DND-41 (cell line): ENCODE measurements at regions not wholly inside any gene's neighbourhood (a gene's known extent, or its start where the extent isn't known, plus 50 kb on each side); places are given as distances from the start of the nearest gene placed in this dataset.

Source experiments
- ATAC-seq: fragments of 200-7000 bp; cut with Tn5 transposase; 3 replicates; pipeline ENCODE4 v1.9.1; 2021; ENCODE audit warnings: low read depth; ENCODE audit not compliant: insufficient read depth
- DNase-seq: peaks from one replicate; pipeline ENCODE4 v3.0.0-alpha.2; 2020
- H2AFZ ChIP-seq: 2 replicates; pipeline ENCODE4 v1.6.0; 2012; ENCODE audit warnings: low read depth, low read length
- H3K27ac ChIP-seq: 2 replicates; pipeline ENCODE4 v1.5.1; 2012; ENCODE audit warnings: low read length, inconsistent platforms
- H3K27me3 ChIP-seq: fragments of 200-600 bp; sonication (generic); 2 replicates; pipeline ENCODE4 v1.6.0; 2012; ENCODE audit warnings: low read length, mild to moderate bottlenecking, inconsistent platforms; ENCODE audit not compliant: insufficient read depth, poor library complexity
- H3K36me3 ChIP-seq: 2 replicates; pipeline ENCODE4 v1.5.1; 2012; ENCODE audit warnings: low read length, inconsistent platforms; ENCODE audit not compliant: insufficient read depth
- H3K4me1 ChIP-seq: 2 replicates; pipeline ENCODE4 v1.5.1; 2012; ENCODE audit warnings: mild to moderate bottlenecking, low read length; ENCODE audit not compliant: insufficient read depth
- H3K4me2 ChIP-seq: 2 replicates; pipeline ENCODE4 v1.6.0; 2012; ENCODE audit warnings: mild to moderate bottlenecking, moderate library complexity, low read length, inconsistent platforms; ENCODE audit not compliant: insufficient read depth
- H3K4me3 ChIP-seq, 2 experiments: fragments of 200-600 bp in 1 of 2; shearing (Covaris generic) in 1 of 2; 2 replicates each; pipeline ENCODE4 v1.5.1; 2012 to 2016; ENCODE audit warnings: inconsistent platforms in 2 of 2, low read length in 2 of 2, mild to moderate bottlenecking in 2 of 2, low read depth in 1 of 2, moderate library complexity in 1 of 2
- H3K79me2 ChIP-seq: 2 replicates; pipeline ENCODE4 v1.6.0; 2012; ENCODE audit warnings: low read length, inconsistent platforms; ENCODE audit not compliant: insufficient read depth
- H3K9ac ChIP-seq: 2 replicates; pipeline ENCODE4 v1.6.0; 2012; ENCODE audit warnings: low read depth, mild to moderate bottlenecking, inconsistent platforms, low read length, moderate library complexity
- H3K9me3 ChIP-seq: 2 replicates; pipeline ENCODE4 v1.5.1; 2012; ENCODE audit warnings: low read length, moderate library complexity, mild to moderate bottlenecking, inconsistent platforms; ENCODE audit not compliant: insufficient read depth, severe bottlenecking
- H4K20me1 ChIP-seq: 2 replicates; pipeline ENCODE4 v1.6.0; 2012; ENCODE audit warnings: low read length; ENCODE audit not compliant: insufficient read depth
- CTCF ChIP-seq: IDR thresholded peaks from 2 replicates; pipeline ENCODE4 v1.5.1; 2012; ENCODE audit warnings: borderline replicate concordance, low read length, moderate library complexity, mild to moderate bottlenecking; ENCODE audit not compliant: poor library complexity, severe bottlenecking; ENCODE audit errors: extremely low read depth
- EZH2 ChIP-seq: IDR thresholded peaks from 3 replicates; pipeline ENCODE4 v1.6.1; 2012; ENCODE audit warnings: borderline replicate concordance, low read depth, mild to moderate bottlenecking, moderate library complexity, low read length, inconsistent platforms; ENCODE audit not compliant: severe bottlenecking

- no peaks in the 10 kb centered on the region for H4K20me1 ChIP-seq
- H2AFZ ChIP-seq = no peak overlapping the region
- ATAC-seq (no peak), DNase-seq (no peak)
- H3K9ac ChIP-seq = no peak overlapping the region
- H3K27ac ChIP-seq = no peak overlapping the region
- H3K36me3 ChIP-seq = no peaks in the 10 kb centered on the region
- TF ChIP-seq CTCF = no peak
- TF ChIP-seq EZH2 = no peak
- no peaks in the 10 kb centered on the region for H3K79me2 ChIP-seq
- H3K4me2 ChIP-seq = no peak overlapping the region
- no peak overlapping the region for H3K4me3 ChIP-seq
- H3K9me3 ChIP-seq = no peaks in the 10 kb centered on the region
- no peaks in the 10 kb centered on the region for H3K4me1 ChIP-seq
- H3K27me3 ChIP-seq = peaks cover 2% of the 10 kb centered on the region
These were observed 148.1 kb upstream of the ZNF536 start for GRCh38 chr19:30223866-30224688.

- no peaks in the 10 kb centered on the region for H3K79me2 ChIP-seq
- H3K4me2 ChIP-seq = no peak overlapping the region
- peaks cover 2% of the 10 kb centered on the region for H3K27me3 ChIP-seq
- H3K36me3 ChIP-seq = no peaks in the 10 kb centered on the region
- no peak overlapping the region for H3K27ac ChIP-seq
- H4K20me1 ChIP-seq = no peaks in the 10 kb centered on the region
- no peak overlapping the region for H3K9ac ChIP-seq
- no peaks in the 10 kb centered on the region for H3K4me1 ChIP-seq
- DNase-seq (no peak), ATAC-seq (no peak)
- TF ChIP-seq EZH2 = no peak
- TF ChIP-seq CTCF = no peak
- no peaks in the 10 kb centered on the region for H3K9me3 ChIP-seq
- no peak overlapping the region for H2AFZ ChIP-seq
- H3K4me3 ChIP-seq = no peak overlapping the region
These were observed 147.2 kb upstream of the ZNF536 start for GRCh38 chr19:30224689-30225606.

- ATAC-seq (no peak), DNase-seq (no peak)
- Histone ChIP-seq H3K36me3 (no peaks in the 10 kb centered on the region), H3K9me3 (no peaks in the 10 kb centered on the region), H3K4me2 (no peak overlapping the region), H3K4me1 (peaks cover 7% of the 10 kb centered on the region; the same call in 1 of the 2 replicates), H3K4me3 (no peak overlapping the region), H4K20me1 (no peaks in the 10 kb centered on the region), H3K79me2 (no peaks in the 10 kb centered on the region), H3K9ac (no peak overlapping the region), H2AFZ (no peak overlapping the region), H3K27me3 (no peaks in the 10 kb centered on the region), H3K27ac (no peak overlapping the region)
- TF ChIP-seq EZH2 (no peak), CTCF (no peak)
These were observed 146.3 kb upstream of the ZNF536 start for GRCh38 chr19:30225676-30226463.
